ENCODE measurements at regions not wholly inside any gene's neighbourhood (a gene's known extent, or its start where the extent isn't known, plus 50 kb on each side); places are given as distances from the start of the nearest gene placed in this dataset.

- TF ChIP-seq, protein P1, sequence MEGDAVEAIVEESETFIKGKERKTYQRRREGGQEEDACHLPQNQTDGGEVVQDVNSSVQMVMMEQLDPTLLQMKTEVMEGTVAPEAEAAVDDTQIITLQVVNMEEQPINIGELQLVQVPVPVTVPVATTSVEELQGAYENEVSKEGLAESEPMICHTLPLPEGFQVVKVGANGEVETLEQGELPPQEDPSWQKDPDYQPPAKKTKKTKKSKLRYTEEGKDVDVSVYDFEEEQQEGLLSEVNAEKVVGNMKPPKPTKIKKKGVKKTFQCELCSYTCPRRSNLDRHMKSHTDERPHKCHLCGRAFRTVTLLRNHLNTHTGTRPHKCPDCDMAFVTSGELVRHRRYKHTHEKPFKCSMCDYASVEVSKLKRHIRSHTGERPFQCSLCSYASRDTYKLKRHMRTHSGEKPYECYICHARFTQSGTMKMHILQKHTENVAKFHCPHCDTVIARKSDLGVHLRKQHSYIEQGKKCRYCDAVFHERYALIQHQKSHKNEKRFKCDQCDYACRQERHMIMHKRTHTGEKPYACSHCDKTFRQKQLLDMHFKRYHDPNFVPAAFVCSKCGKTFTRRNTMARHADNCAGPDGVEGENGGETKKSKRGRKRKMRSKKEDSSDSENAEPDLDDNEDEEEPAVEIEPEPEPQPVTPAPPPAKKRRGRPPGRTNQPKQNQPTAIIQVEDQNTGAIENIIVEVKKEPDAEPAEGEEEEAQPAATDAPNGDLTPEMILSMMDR (IDR thresholded peaks at IDR 0.05): no peak
- TF ChIP-seq REST (IDR thresholded peaks at IDR 0.05; ENCODE audit: insufficient read depth in 1 of 2, low read depth in 2 of 2, low read length in 1 of 2) (no peak), POLR2AphosphoS5 (IDR thresholded peaks at IDR 0.05; ENCODE audit: low read depth, low read length) (no peak), TCF7L2 (IDR thresholded peaks at IDR 0.05; ENCODE audit: low read depth, low read length) (no peak), SIN3A (IDR thresholded peaks at IDR 0.05; ENCODE audit: borderline replicate concordance, insufficient read depth, low read depth, low read length) (no peak)
Observed at GRCh38 chr3:105284876-105285275, 81.8 kb upstream of the ALCAM start.
